GM19023 (cell line): ENCODE measurements at regions not wholly inside any gene's neighbourhood (a gene's known extent, or its start where the extent isn't known, plus 50 kb on each side); places are given as distances from the start of the nearest gene placed in this dataset.

Experiments
- ATAC-seq: cut with Tn5 transposase; IDR thresholded peaks from one replicate; pipeline ENCODE4 v1.9.1; 2021; ENCODE audit warnings: mild to moderate bottlenecking, moderate library complexity; ENCODE audit not compliant: unreplicated experiment

GRCh38 chr14:29205658-29206057 lies 439.1 kb downstream of the FOXG1 start:
- no peak for ATAC-seq

GRCh38 chr14:29215853-29216252 lies 449.3 kb downstream of the FOXG1 start:
- no peak for ATAC-seq

GRCh38 chr14:29216268-29217232 lies 450.0 kb downstream of the FOXG1 start:
- ATAC-seq = no peak

GRCh38 chr14:29217813-29218450 lies 451.3 kb downstream of the FOXG1 start:
- ATAC-seq = no peak

GRCh38 chr14:29220072-29220471 lies 453.5 kb downstream of the FOXG1 start:
- ATAC-seq = no peak

GRCh38 chr14:29220566-29220965 lies 454.0 kb downstream of the FOXG1 start:
- no peak for ATAC-seq

- no peak for ATAC-seq
Observed at GRCh38 chr14:29222006-29222405, 455.4 kb downstream of the FOXG1 start.

GRCh38 chr14:29222671-29223268 lies 456.2 kb downstream of the FOXG1 start:
- ATAC-seq = no peak

GRCh38 chr14:29223947-29224346 lies 457.4 kb downstream of the FOXG1 start:
- no peak for ATAC-seq

- no peak for ATAC-seq
Observed at GRCh38 chr14:29227631-29228030, 461.0 kb downstream of the FOXG1 start.

GRCh38 chr14:29232153-29232552 lies 465.6 kb downstream of the FOXG1 start:
- ATAC-seq = no peak

- ATAC-seq = no peak
Observed at GRCh38 chr14:29232711-29233110, 466.1 kb downstream of the FOXG1 start.

GRCh38 chr14:29233188-29233587 lies 466.6 kb downstream of the FOXG1 start:
- no peak for ATAC-seq

- ATAC-seq = no peak
Observed at GRCh38 chr14:29235991-29236390, 469.4 kb downstream of the FOXG1 start.

GRCh38 chr14:29236401-29236800 lies 469.8 kb downstream of the FOXG1 start:
- ATAC-seq = no peak

- ATAC-seq = no peak
Observed at GRCh38 chr14:29236848-29237247, 470.3 kb downstream of the FOXG1 start.

GRCh38 chr14:29240066-29240465 lies 473.5 kb downstream of the FOXG1 start:
- no peak for ATAC-seq

GRCh38 chr14:29242755-29243754 lies 476.5 kb downstream of the FOXG1 start:
- no peak for ATAC-seq

- no peak for ATAC-seq
Observed at GRCh38 chr14:29255692-29256091, 489.1 kb downstream of the FOXG1 start.

- ATAC-seq = no peak
Observed at GRCh38 chr14:29262979-29263378, 496.4 kb downstream of the FOXG1 start.

- ATAC-seq = no peak
Observed at GRCh38 chr14:29264865-29265264, 498.3 kb downstream of the FOXG1 start.
